Esophagus muscularis mucosa (tissue), 4 donors: ENCODE measurements at regions not wholly inside any gene's neighbourhood (a gene's known extent, or its start where the extent isn't known, plus 50 kb on each side); places are given as distances from the start of the nearest gene placed in this dataset.
"Not testable (repeated sequence)": the region's sequence is repeated elsewhere in the genome, so short reads cannot be mapped to it uniquely, and the experiment has no call there.

Experiments
- CTCF ChIP-seq, 3 experiments: fragments of 200-600 bp in 2 of 3; fragments of 450-650 bp in 1 of 3; sonication (generic) in 2 of 3; IDR thresholded peaks; one replicate each; pipeline ENCODE4 v1.5.1; 2017 to 2019; ENCODE audit warnings: antibody characterized with exemption in 3 of 3, mild to moderate bottlenecking in 2 of 3, moderate library complexity in 1 of 3
- EP300 ChIP-seq: sonication (generic); formaldehyde crosslinking; IDR thresholded peaks from one replicate; pipeline ENCODE4 v1.6.1; 2017; ENCODE audit warnings: antibody characterized with exemption
- POLR2A ChIP-seq: fragments of 450-650 bp; IDR thresholded peaks from one replicate; pipeline ENCODE4 v1.6.1; 2017; ENCODE audit warnings: antibody characterized with exemption, moderate library complexity, mild to moderate bottlenecking, low read depth
- POLR2AphosphoS5 ChIP-seq, 2 donors: sonication (generic); formaldehyde crosslinking; IDR thresholded peaks; one replicate each; pipeline ENCODE4 v1.6.1; 2017; ENCODE audit warnings: antibody characterized with exemption in 2 of 2

- TF ChIP-seq CTCF (IDR thresholded peaks at IDR 0.05); POLR2A; POLR2AphosphoS5 (IDR thresholded peaks at IDR 0.05); EP300: not testable (repeated sequence)
These were observed 74.8 kb upstream of the SEZ6L start for GRCh38 chr22:26094497-26094896.
